GM12801 (cell line): ENCODE measurements at regions not wholly inside any gene's neighbourhood (a gene's known extent, or its start where the extent isn't known, plus 50 kb on each side); places are given as distances from the start of the nearest gene placed in this dataset.

ENCODE experiments used
- CTCF ChIP-seq: IDR thresholded peaks from one replicate; pipeline ENCODE4 v1.5.1; 2011; ENCODE audit warnings: control low read depth; ENCODE audit not compliant: insufficient read length; ENCODE audit errors: extremely low read depth

- TF ChIP-seq CTCF: no peak
Observed at GRCh38 chr14:87712396-87713090, 280.4 kb downstream of the GALC start.

- no peak for TF ChIP-seq CTCF
Observed at GRCh38 chr14:87705439-87705896, 287.5 kb downstream of the GALC start.

- TF ChIP-seq CTCF: no peak
Observed at GRCh38 chr14:87698481-87698880, 294.5 kb downstream of the GALC start.

GRCh38 chr14:87696485-87696884 is 296.5 kb downstream of the GALC start:
- TF ChIP-seq CTCF: no peak

GRCh38 chr14:87691042-87691881 is 301.7 kb downstream of the GALC start:
- no peak for TF ChIP-seq CTCF

- TF ChIP-seq CTCF: no peak
Observed at GRCh38 chr14:87690076-87690613, 302.8 kb downstream of the GALC start.

GRCh38 chr14:87688524-87688923 is 304.5 kb downstream of the GALC start:
- TF ChIP-seq CTCF: no peak
